Activated CD4-positive, alpha-beta T cell treated with anti-CD3 and anti-CD28 coated beads, Interleukin-2, amount 50 U/mL, for 24 hours (primary cell): ENCODE measurements at regions not wholly inside any gene's neighbourhood (a gene's known extent, or its start where the extent isn't known, plus 50 kb on each side); places are given as distances from the start of the nearest gene placed in this dataset.

Experiments used
- DNase-seq, 2 donors: peaks; one replicate each; pipeline ENCODE4 v3.0.0-alpha.2; 2020; ENCODE audit warnings: low read depth in 1 of 2, low spot score in 1 of 2

GRCh38 chr6:19032591-19033295 is 645.6 kb downstream of the RNF144B start:
- no peak for DNase-seq

- no peak for DNase-seq
These were observed 646.5 kb downstream of the RNF144B start for GRCh38 chr6:19033683-19034082.

- no peak for DNase-seq
These were observed 647.8 kb downstream of the RNF144B start for GRCh38 chr6:19034986-19035385.

GRCh38 chr6:19035461-19036195 is 648.5 kb downstream of the RNF144B start:
- no peak for DNase-seq

GRCh38 chr6:19036196-19036555 is 649.0 kb downstream of the RNF144B start:
- no peak for DNase-seq

GRCh38 chr6:19037607-19038006 is 650.5 kb downstream of the RNF144B start:
- no peak for DNase-seq

GRCh38 chr6:19039287-19039686 is 652.1 kb downstream of the RNF144B start:
- no peak for DNase-seq

- DNase-seq, result no peak
These were observed 654.8 kb downstream of the RNF144B start for GRCh38 chr6:19041906-19042305.

- no peak for DNase-seq
These were observed 655.3 kb downstream of the RNF144B start for GRCh38 chr6:19042420-19042819.

GRCh38 chr6:19050765-19051164 is 663.6 kb downstream of the RNF144B start:
- DNase-seq, result no peak

GRCh38 chr6:19052219-19052618 is 665.1 kb downstream of the RNF144B start:
- DNase-seq, result no peak

GRCh38 chr6:19059102-19059501 is 672.0 kb downstream of the RNF144B start:
- no peak for DNase-seq

- no peak for DNase-seq
These were observed 680.0 kb downstream of the RNF144B start for GRCh38 chr6:19067165-19067564.

GRCh38 chr6:19070520-19070919 is 683.4 kb downstream of the RNF144B start:
- DNase-seq, result no peak

- DNase-seq, result no peak
These were observed 696.7 kb downstream of the RNF144B start for GRCh38 chr6:19083801-19084200.

GRCh38 chr6:19086480-19086879 is 699.3 kb downstream of the RNF144B start:
- no peak for DNase-seq

GRCh38 chr6:19087296-19087695 is 700.1 kb downstream of the RNF144B start:
- DNase-seq, result no peak

- no peak for DNase-seq
These were observed 700.7 kb downstream of the RNF144B start for GRCh38 chr6:19087897-19088296.

GRCh38 chr6:19100752-19101151 is 713.6 kb downstream of the RNF144B start:
- DNase-seq, result no peak

- DNase-seq, result no peak
These were observed 715.8 kb downstream of the RNF144B start for GRCh38 chr6:19102936-19103335.

GRCh38 chr6:19107468-19107867 is 720.3 kb downstream of the RNF144B start:
- DNase-seq, result no peak

- no peak for DNase-seq
These were observed 715.6 kb upstream of the ID4 start for GRCh38 chr6:19121521-19121920.

- no peak for DNase-seq
These were observed 710.1 kb upstream of the ID4 start for GRCh38 chr6:19127081-19127480.
